ENCODE measurements at regions not wholly inside any gene's neighbourhood (a gene's known extent, or its start where the extent isn't known, plus 50 kb on each side); places are given as distances from the start of the nearest gene placed in this dataset.

DNA sequence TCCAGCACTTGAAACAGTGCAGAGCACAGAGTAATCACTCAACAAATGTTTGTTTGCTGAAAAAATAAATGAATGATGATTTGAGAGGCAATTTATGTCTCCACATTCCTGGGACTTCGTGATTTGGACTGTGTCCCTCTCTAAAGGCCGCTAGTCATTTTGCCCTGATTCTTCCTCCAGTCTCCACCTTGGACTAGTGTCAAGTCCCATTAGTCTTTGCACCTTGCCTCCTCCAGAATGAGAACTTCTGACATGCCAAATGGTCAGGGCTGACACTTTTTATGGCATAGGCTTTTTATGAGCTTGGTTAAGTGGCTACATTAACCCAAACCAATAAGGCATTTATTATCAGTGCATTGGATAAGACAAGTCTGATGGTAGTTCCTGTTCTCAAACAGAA, 65.1 kb upstream of the POF1B start:
- ChIA-PET POLR2A (ENCODE audit: partially characterized antibody) (no interaction called here), CTCF (ENCODE audit: partially characterized antibody) (no interaction called here)
- H3K56ac ChIP-seq (replicated peaks; ENCODE audit: insufficient read length, low read depth, low read length), result no peak overlapping the region
- H2BK120ac ChIP-seq (replicated peaks; ENCODE audit: low read depth, low read length), result no peak overlapping the region
- no peaks in the 10 kb centered on the region for H3K36me3 ChIP-seq (ENCODE audit: control insufficient read depth in 2 of 4, insufficient read depth in 4 of 4, low read length in 3 of 4)
- DNase-seq (ENCODE audit: low read depth in 1 of 2, low spot score in 2 of 2) (no peak), FAIRE-seq (no peak)
- no peak overlapping the region for H3K27ac ChIP-seq (ENCODE audit: low read depth, low read length)
- H4K8ac ChIP-seq (ENCODE audit: extremely low read depth, insufficient read depth, low read length), result no peak overlapping the region
- H3K23me2 ChIP-seq (ENCODE audit: low read depth, low read length), result no peaks in the 10 kb centered on the region
- no peaks in the 10 kb centered on the region for H3K79me2 ChIP-seq (ENCODE audit: control insufficient read depth in 1 of 2, insufficient read depth in 2 of 2, low read length in 2 of 2)
- 100% methylated on average over 2 of the region's 2 CpGs; no CpG with 5 or more reads in 1 of the 2 experiments for WGBS, 2 experiments (ENCODE audit: extremely low coverage in 1 of 2, insufficient coverage in 1 of 2, insufficient read length in 1 of 2, insufficient replicate concordance in 2 of 2, low coverage in 1 of 2, low lambda C conversion rate in 2 of 2, missing lambda C conversion rate in 1 of 2)
- no peak overlapping the region for H2BK20ac ChIP-seq (ENCODE audit: low read length)
- H2AK5ac ChIP-seq (ENCODE audit: low read depth, low read length), result no peak overlapping the region
- H2BK15ac ChIP-seq (ENCODE audit: low read length), result no peak overlapping the region
- no peak overlapping the region for H4K91ac ChIP-seq (replicated peaks; ENCODE audit: insufficient read length, low read length)
- no peaks in the 10 kb centered on the region for H4K20me1 ChIP-seq (replicated peaks in 1 of 2; ENCODE audit: control insufficient read depth in 1 of 2, insufficient read depth in 2 of 2, low read length in 2 of 2)
- no peak overlapping the region for H2AFZ ChIP-seq (ENCODE audit: low read length)
- H3K4ac ChIP-seq (replicated peaks; ENCODE audit: insufficient read length, low read depth, low read length), result no peak overlapping the region
- H4K5ac ChIP-seq (ENCODE audit: insufficient read length, low read depth, low read length), result no peak overlapping the region
- H3K79me1 ChIP-seq (ENCODE audit: low read depth, low read length), result no peaks in the 10 kb centered on the region
- H3K4me2 ChIP-seq (ENCODE audit: insufficient read depth in 1 of 2, low read depth in 2 of 2, low read length in 2 of 2), result no peak overlapping the region
- H3K18ac ChIP-seq (ENCODE audit: extremely low read depth, low read length), result no peak overlapping the region
- no peaks in the 10 kb centered on the region for H3K4me1 ChIP-seq (replicated peaks in 1 of 4; ENCODE audit: control insufficient read depth in 3 of 4, insufficient read depth in 4 of 4, low read length in 3 of 4)
- no peak overlapping the region for H3K14ac ChIP-seq (ENCODE audit: insufficient read length)
- TF ChIP-seq TBP (IDR thresholded peaks at IDR 0.05; ENCODE audit: low read depth, low read length), result no peak
- TF ChIP-seq SIX5 (IDR thresholded peaks at IDR 0.05; ENCODE audit: low read depth, low read length), result no peak
- no peak for TF ChIP-seq BCL11A (IDR thresholded peaks at IDR 0.05; ENCODE audit: low read depth in 2 of 2, low read length in 2 of 2)
- TF ChIP-seq SIRT6 (IDR thresholded peaks at IDR 0.05; ENCODE audit: low read length), result no peak
- TF ChIP-seq, protein P1, sequence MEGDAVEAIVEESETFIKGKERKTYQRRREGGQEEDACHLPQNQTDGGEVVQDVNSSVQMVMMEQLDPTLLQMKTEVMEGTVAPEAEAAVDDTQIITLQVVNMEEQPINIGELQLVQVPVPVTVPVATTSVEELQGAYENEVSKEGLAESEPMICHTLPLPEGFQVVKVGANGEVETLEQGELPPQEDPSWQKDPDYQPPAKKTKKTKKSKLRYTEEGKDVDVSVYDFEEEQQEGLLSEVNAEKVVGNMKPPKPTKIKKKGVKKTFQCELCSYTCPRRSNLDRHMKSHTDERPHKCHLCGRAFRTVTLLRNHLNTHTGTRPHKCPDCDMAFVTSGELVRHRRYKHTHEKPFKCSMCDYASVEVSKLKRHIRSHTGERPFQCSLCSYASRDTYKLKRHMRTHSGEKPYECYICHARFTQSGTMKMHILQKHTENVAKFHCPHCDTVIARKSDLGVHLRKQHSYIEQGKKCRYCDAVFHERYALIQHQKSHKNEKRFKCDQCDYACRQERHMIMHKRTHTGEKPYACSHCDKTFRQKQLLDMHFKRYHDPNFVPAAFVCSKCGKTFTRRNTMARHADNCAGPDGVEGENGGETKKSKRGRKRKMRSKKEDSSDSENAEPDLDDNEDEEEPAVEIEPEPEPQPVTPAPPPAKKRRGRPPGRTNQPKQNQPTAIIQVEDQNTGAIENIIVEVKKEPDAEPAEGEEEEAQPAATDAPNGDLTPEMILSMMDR (IDR thresholded peaks at IDR 0.05; ENCODE audit: control extremely low read depth in 1 of 3, insufficient read depth in 1 of 3, low read depth in 1 of 3, low read length in 3 of 3), result no peak
- H3K4me3 ChIP-seq (ENCODE audit: extremely low read depth in 1 of 4, insufficient read depth in 2 of 4, low read depth in 3 of 4, low read length in 4 of 4), result no peak overlapping the region
- no peak overlapping the region for H3K9ac ChIP-seq (replicated peaks in 1 of 4; ENCODE audit: extremely low read depth in 1 of 4, low read depth in 3 of 4, low read length in 3 of 4)
- no peak overlapping the region for H3K23ac ChIP-seq (ENCODE audit: insufficient read length)
- H2BK5ac ChIP-seq (ENCODE audit: low read depth, low read length), result no peak overlapping the region
- H3K27me3 ChIP-seq (replicated peaks in 1 of 4; ENCODE audit: control insufficient read depth in 3 of 4, extremely low read depth in 1 of 4, insufficient read depth in 3 of 4, low read length in 3 of 4), result no peaks in the 10 kb centered on the region
- no peak overlapping the region for H2BK12ac ChIP-seq (ENCODE audit: low read depth, low read length)
- H3K9me3 ChIP-seq (ENCODE audit: insufficient read depth in 2 of 2, low read depth in 1 of 2, low read length in 1 of 2), result peaks cover 0 to 3% of the 10 kb centered on the region in 2 experiments; a peak in 1 of 4 replicates
